Sigmoid colon (tissue), 6 donors: ENCODE measurements at regions not wholly inside any gene's neighbourhood (a gene's known extent, or its start where the extent isn't known, plus 50 kb on each side); places are given as distances from the start of the nearest gene placed in this dataset.

Source experiments
- DNase-seq: peaks from one replicate; pipeline ENCODE4 v3.0.0-alpha.2; 2019
- H3K27ac ChIP-seq, 4 donors: fragments of 200-600 bp; sonication (generic); one replicate each; pipeline ENCODE4 v1.5.1; 2016 to 2019; ENCODE audit warnings: mild to moderate bottlenecking in 1 of 4
- H3K27me3 ChIP-seq, 3 donors: fragments of 200-600 bp; sonication (generic); one replicate each; pipeline ENCODE4 v1.5.1; 2019; ENCODE audit warnings: mild to moderate bottlenecking in 1 of 3
- H3K36me3 ChIP-seq, 4 donors: fragments of 200-600 bp; sonication (generic); one replicate each; pipeline ENCODE4 v1.5.1; 2016 to 2019
- H3K4me1 ChIP-seq, 4 donors: fragments of 200-600 bp; sonication (generic); one replicate each; pipeline ENCODE4 v1.5.1; 2017 to 2019
- H3K4me3 ChIP-seq, 4 donors: fragments of 200-600 bp; sonication (generic); one replicate each; pipeline ENCODE4 v1.5.1; 2017 to 2019; ENCODE audit warnings: mild to moderate bottlenecking in 2 of 4, moderate library complexity in 1 of 4
- H3K9me3 ChIP-seq, 4 donors: fragments of 200-600 bp in 3 of 4; sonication (generic) in 3 of 4; one replicate each; pipeline versions ENCODE4 v1.5.1 to v1.6.1; 2013 to 2019
- CTCF ChIP-seq, 4 experiments: fragments of 450-650 bp in 3 of 4; fragments of 200-600 bp in 1 of 4; IDR thresholded peaks; one replicate each; pipeline ENCODE4 v1.5.1; 2016 to 2019; ENCODE audit warnings: antibody characterized with exemption in 4 of 4, mild to moderate bottlenecking in 3 of 4, moderate library complexity in 2 of 4
- EP300 ChIP-seq, 4 donors: sonication (generic); formaldehyde crosslinking; IDR thresholded peaks; one replicate each; pipeline ENCODE4 v1.6.1; 2017; ENCODE audit warnings: antibody characterized with exemption in 4 of 4
- POLR2A ChIP-seq, 2 donors: fragments of 450-650 bp; IDR thresholded peaks; one replicate each; pipeline ENCODE4 v1.6.1; 2016; ENCODE audit warnings: antibody characterized with exemption in 2 of 2, mild to moderate bottlenecking in 2 of 2, moderate library complexity in 2 of 2
- POLR2AphosphoS5 ChIP-seq, 4 donors: sonication (generic); formaldehyde crosslinking; IDR thresholded peaks; one replicate each; pipeline ENCODE4 v1.6.1; 2017; ENCODE audit warnings: antibody characterized with exemption in 4 of 4
- WGBS, 2 donors: extraction: QIAGEN DNeasy Blood & Tissue Kit; methylation state at CpG; one replicate each; pipeline ENCODE4 v1.1.7; 2013; 5-methylcytosine and 5-hydroxymethylcytosine counted together
- intact Hi-C: fragments of 100-400 bp; cut with DNase I; formaldehyde crosslinking; loops from one replicate; pipeline ENCODE4 v1.15.1; 2023
- donor health status: healthy with polysubstance abuse.
- donor health status: healthy.

GRCh38 chr13:53638040-53638439, 609.4 kb downstream of the OLFM4 start:
- Histone ChIP-seq H3K27me3 (no peaks in the 10 kb centered on the region), H3K4me1 (no peaks in the 10 kb centered on the region), H3K9me3 (no peaks in the 10 kb centered on the region), H3K36me3 (no peaks in the 10 kb centered on the region), H3K4me3 (no peak overlapping the region), H3K27ac (no peak overlapping the region)
- intact Hi-C loops = no loop called here
- no peak for TF ChIP-seq POLR2AphosphoS5 (IDR thresholded peaks at IDR 0.05)
- TF ChIP-seq POLR2A (IDR thresholded peaks at IDR 0.05) = no peak
- TF ChIP-seq EP300 (IDR thresholded peaks at IDR 0.05) = no peak
- TF ChIP-seq CTCF (IDR thresholded peaks at IDR 0.05) = no peak
- 66 to 73% methylated on average over 2 of the region's 2 CpGs for WGBS, 2 donors
- DNase-seq = no peak

GRCh38 chr13:53642306-53642705, 613.7 kb downstream of the OLFM4 start:
- no peak for TF ChIP-seq CTCF (IDR thresholded peaks at IDR 0.05)
- no peak for TF ChIP-seq EP300 (IDR thresholded peaks at IDR 0.05)
- TF ChIP-seq POLR2A (IDR thresholded peaks at IDR 0.05) = no peak
- TF ChIP-seq POLR2AphosphoS5 (IDR thresholded peaks at IDR 0.05) = no peak
- no peak for DNase-seq
- Histone ChIP-seq H3K9me3 (no peaks in the 10 kb centered on the region), H3K4me1 (no peaks in the 10 kb centered on the region), H3K4me3 (no peak overlapping the region), H3K36me3 (no peaks in the 10 kb centered on the region), H3K27ac (no peak overlapping the region), H3K27me3 (no peaks in the 10 kb centered on the region)
- intact Hi-C loops = no loop called here
- 56 to 65% methylated on average over 3 of the region's 3 CpGs for WGBS, 2 donors

- intact Hi-C loops = no loop called here
- 75 to 81% methylated on average over 3 of the region's 3 CpGs for WGBS, 2 donors
- Histone ChIP-seq H3K9me3 (no peaks in the 10 kb centered on the region), H3K36me3 (no peaks in the 10 kb centered on the region), H3K27ac (no peak overlapping the region), H3K4me1 (no peaks in the 10 kb centered on the region), H3K4me3 (no peak overlapping the region), H3K27me3 (no peaks in the 10 kb centered on the region)
- TF ChIP-seq EP300 (IDR thresholded peaks at IDR 0.05) (no peak), POLR2AphosphoS5 (IDR thresholded peaks at IDR 0.05) (no peak), CTCF (IDR thresholded peaks at IDR 0.05) (no peak), POLR2A (IDR thresholded peaks at IDR 0.05) (no peak)
- DNase-seq = no peak
These were observed 620.1 kb downstream of the OLFM4 start for GRCh38 chr13:53648673-53649072.

GRCh38 chr13:53672005-53672404, 643.4 kb downstream of the OLFM4 start:
- Histone ChIP-seq H3K9me3 (no peaks in the 10 kb centered on the region), H3K4me1 (no peaks in the 10 kb centered on the region), H3K36me3 (no peaks in the 10 kb centered on the region), H3K27ac (no peak overlapping the region), H3K4me3 (no peak overlapping the region), H3K27me3 (no peaks in the 10 kb centered on the region)
- WGBS, 2 donors = 48 to 69% methylated on average over 2 of the region's 2 CpGs
- intact Hi-C loops = no loop called here
- TF ChIP-seq CTCF (IDR thresholded peaks at IDR 0.05) (no peak), EP300 (IDR thresholded peaks at IDR 0.05) (no peak), POLR2A (IDR thresholded peaks at IDR 0.05) (no peak), POLR2AphosphoS5 (IDR thresholded peaks at IDR 0.05) (no peak)
- DNase-seq = no peak

- Histone ChIP-seq H3K4me1 (no peaks in the 10 kb centered on the region), H3K27me3 (no peaks in the 10 kb centered on the region), H3K4me3 (no peak overlapping the region), H3K36me3 (no peaks in the 10 kb centered on the region), H3K27ac (no peak overlapping the region), H3K9me3 (peaks cover 0 to 5% (median 0%) of the 10 kb centered on the region in 4 donors)
- no peak for DNase-seq
- 55 to 75% methylated on average over 1 of the region's 1 CpG for WGBS, 2 donors
- intact Hi-C loops = no loop called here
- no peak for TF ChIP-seq POLR2A (IDR thresholded peaks at IDR 0.05)
- TF ChIP-seq POLR2AphosphoS5 (IDR thresholded peaks at IDR 0.05) = no peak
- no peak for TF ChIP-seq CTCF (IDR thresholded peaks at IDR 0.05)
- TF ChIP-seq EP300 (IDR thresholded peaks at IDR 0.05) = no peak
These were observed 654.5 kb downstream of the OLFM4 start for GRCh38 chr13:53683146-53683545.
